CD4-positive, alpha-beta memory T cell (primary cell): ENCODE measurements at regions not wholly inside any gene's neighbourhood (a gene's known extent, or its start where the extent isn't known, plus 50 kb on each side); places are given as distances from the start of the nearest gene placed in this dataset.
A peak's percentile ranks its signal among the peaks of the same experiment; 100 is the strongest.

Experiments used
- CTCF ChIA-PET: fragments of 350-600 bp; sonication (Branson Sonifier 250); formaldehyde crosslinking; loops from one replicate; lab custom pipeline; 2021; ENCODE audit warnings: inconsistent platforms; ENCODE audit not compliant: partially characterized antibody; lab: Charles Lee
- POLR2A ChIA-PET: fragments of 350-600 bp; sonication (Branson Sonifier 250); formaldehyde crosslinking; loops from one replicate; lab custom pipeline; 2021; ENCODE audit not compliant: partially characterized antibody; lab: Charles Lee
- DNase-seq, 5 donors: peaks; one replicate each; pipeline versions ENCODE4 v3.0.0 to v3.0.0-alpha.2; 2020 to 2022; ENCODE audit warnings: mixed read lengths in 1 of 5
- H3K27ac ChIP-seq: one replicate; pipeline ENCODE4 v1.7.0; 2013; ENCODE audit warnings: low read depth, low read length
- H3K27me3 ChIP-seq: 2 replicates; pipeline ENCODE4 v1.7.0; 2013; ENCODE audit warnings: mild to moderate bottlenecking, low read length, moderate library complexity; ENCODE audit not compliant: insufficient read depth
- H3K36me3 ChIP-seq: 2 replicates; pipeline ENCODE4 v1.7.0; 2013; ENCODE audit warnings: mild to moderate bottlenecking, low read length, moderate library complexity; ENCODE audit not compliant: insufficient read depth
- H3K4me1 ChIP-seq: 2 replicates; pipeline ENCODE4 v1.7.0; 2013; ENCODE audit warnings: mild to moderate bottlenecking, low read length, moderate library complexity; ENCODE audit not compliant: insufficient read depth
- H3K4me3 ChIP-seq, 2 donors: one replicate each; pipeline ENCODE4 v1.7.0; 2013; ENCODE audit warnings: low read length in 2 of 2, mild to moderate bottlenecking in 1 of 2
- H3K9me3 ChIP-seq, 2 donors: one replicate each; pipeline ENCODE4 v1.7.0; 2013; ENCODE audit warnings: low read length in 2 of 2, control low read depth in 1 of 2; ENCODE audit not compliant: control insufficient read depth in 1 of 2
- H3K27ac Mint-ChIP-seq, 7 donors: one replicate each; pipeline ENCODE4 v1.8.0; 2020 to 2021; ENCODE audit warnings: mixed read lengths in 7 of 7, mild to moderate bottlenecking in 6 of 7, inconsistent platforms in 3 of 7, moderate library complexity in 3 of 7
- H3K27me3 Mint-ChIP-seq, 2 donors: one replicate each; pipeline ENCODE4 v1.8.0; 2020 to 2021; ENCODE audit warnings: mixed read lengths in 2 of 2
- H3K36me3 Mint-ChIP-seq, 2 donors: one replicate each; pipeline ENCODE4 v1.8.0; 2020 to 2021; ENCODE audit warnings: mixed read lengths in 2 of 2, inconsistent platforms in 1 of 2, mild to moderate bottlenecking in 1 of 2
- H3K4me1 Mint-ChIP-seq, 4 donors: one replicate each; pipeline ENCODE4 v1.8.0; 2020 to 2021; ENCODE audit warnings: mixed read lengths in 4 of 4, mild to moderate bottlenecking in 1 of 4
- H3K4me3 Mint-ChIP-seq, 8 donors: one replicate each; pipeline ENCODE4 v1.8.0; 2020 to 2021; ENCODE audit warnings: mixed read lengths in 8 of 8, mild to moderate bottlenecking in 7 of 8, moderate library complexity in 6 of 8, inconsistent platforms in 3 of 8
- H3K9me3 Mint-ChIP-seq, 8 donors: one replicate each; pipeline ENCODE4 v1.8.0; 2020 to 2021; ENCODE audit warnings: mixed read lengths in 8 of 8, mild to moderate bottlenecking in 5 of 8, inconsistent platforms in 3 of 8, moderate library complexity in 1 of 8
- intact Hi-C: fragments of 100-400 bp; cut with micrococcal nuclease; formaldehyde crosslinking; loops from one replicate; pipeline ENCODE4 v1.15.1; 2023

DNA sequence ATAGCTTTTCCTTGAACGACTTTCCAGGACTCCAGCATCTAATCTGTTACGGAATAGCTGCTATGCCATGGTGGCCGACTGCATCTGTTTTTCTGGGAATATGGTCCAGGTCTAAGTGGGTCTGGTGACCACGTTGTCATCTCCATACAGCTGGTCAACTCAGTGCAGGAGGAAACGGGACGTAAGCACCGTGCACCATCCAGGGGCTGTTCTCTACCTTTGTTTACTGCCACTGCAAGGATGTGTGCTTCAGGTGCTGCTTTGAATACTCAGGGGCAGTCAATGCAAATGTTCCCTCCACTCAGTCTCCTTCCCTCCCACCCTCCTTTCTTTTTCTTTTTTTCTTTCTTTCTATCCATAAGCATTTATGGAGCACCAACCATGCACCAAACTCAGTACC, 648.2 kb downstream of the VRK1 start:
- H3K27me3 Mint-ChIP-seq = no peaks in the 10 kb centered on the region
- Histone ChIP-seq H3K27ac (no peak overlapping the region), H3K9me3 (no peaks in the 10 kb centered on the region), H3K4me3 (no peak overlapping the region), H3K27me3 (no peaks in the 10 kb centered on the region), H3K4me1 (peaks cover 5% of the 10 kb centered on the region), H3K36me3 (no peaks in the 10 kb centered on the region)
- no peaks in the 10 kb centered on the region for H3K9me3 Mint-ChIP-seq
- DNase-seq = no peak
- no peaks in the 10 kb centered on the region for H3K36me3 Mint-ChIP-seq
- H3K4me1 Mint-ChIP-seq = peaks cover 6 to 16% (median 13%) of the 10 kb centered on the region in 4 donors
- no peak overlapping the region for H3K27ac Mint-ChIP-seq
- ChIA-PET POLR2A (no interaction called here), CTCF (no interaction called here)
- no peak overlapping the region for H3K4me3 Mint-ChIP-seq
- intact Hi-C loops = no loop called here

DNA sequence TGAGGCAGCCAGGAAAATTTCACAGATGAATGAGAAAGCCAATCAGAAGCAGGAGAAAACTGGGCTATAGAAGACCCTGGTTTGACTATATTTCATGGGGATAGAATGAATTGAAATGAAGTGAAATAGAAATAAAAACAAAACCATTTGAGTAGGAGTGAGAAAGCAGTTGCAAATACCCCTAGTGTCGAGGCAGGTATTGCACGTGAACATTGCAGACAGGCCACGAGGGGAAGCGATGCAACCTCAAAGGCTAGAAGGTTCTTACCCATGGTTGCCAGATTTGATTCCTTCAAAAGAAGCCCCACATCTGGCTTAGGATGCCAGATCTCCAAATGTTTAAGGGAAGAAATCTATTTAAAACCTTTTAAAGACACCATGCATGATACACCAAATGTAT, 648.9 kb downstream of the VRK1 start:
- no peaks in the 10 kb centered on the region for H3K27me3 Mint-ChIP-seq
- peaks cover 6 to 16% (median 13%) of the 10 kb centered on the region in 4 donors for H3K4me1 Mint-ChIP-seq
- no peaks in the 10 kb centered on the region for H3K36me3 Mint-ChIP-seq
- H3K36me3 ChIP-seq = no peaks in the 10 kb centered on the region
- no peak for DNase-seq
- ChIA-PET CTCF (no interaction called here), POLR2A (interaction anchor here (1.5 kb wide), 1 partner anchor 10 kb away, joined by 4 read pairs; no protein-coding TSS in a partner anchor)
- H3K4me3 ChIP-seq = no peak overlapping the region
- intact Hi-C loops = no loop called here
- H3K27me3 ChIP-seq = no peaks in the 10 kb centered on the region
- H3K27ac ChIP-seq = no peak overlapping the region
- no peak overlapping the region for H3K4me3 Mint-ChIP-seq
- no peak overlapping the region for H3K27ac Mint-ChIP-seq
- H3K9me3 Mint-ChIP-seq = no peaks in the 10 kb centered on the region
- H3K9me3 ChIP-seq = no peaks in the 10 kb centered on the region
- peaks cover 5% of the 10 kb centered on the region for H3K4me1 ChIP-seq

DNA sequence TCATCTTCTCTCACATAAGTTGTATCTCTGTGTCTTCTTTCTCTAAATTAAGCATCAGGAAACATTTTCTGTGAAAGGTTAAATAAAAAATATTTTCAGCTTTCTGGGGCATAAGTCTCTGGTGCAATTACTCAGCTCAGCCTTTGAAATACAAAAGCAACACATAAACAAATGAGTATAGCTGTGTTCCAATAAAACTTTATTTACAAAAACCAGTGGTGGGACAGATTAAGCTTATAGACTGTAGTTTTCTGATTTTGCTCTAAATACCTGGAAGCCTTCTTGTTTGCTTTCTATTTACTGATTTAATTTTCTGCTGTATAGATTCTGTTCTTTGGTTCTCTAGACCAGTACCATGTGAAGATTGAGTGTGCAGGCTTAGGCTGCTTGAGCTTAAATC, 655.1 kb downstream of the VRK1 start:
- H3K27ac Mint-ChIP-seq = peak overlapping the region in 1 of 7 donors; percentile 14
- intact Hi-C loops = loop anchor here (10.0 kb wide), 1 partner anchor 252 kb away; no protein-coding TSS in a partner anchor

DNA sequence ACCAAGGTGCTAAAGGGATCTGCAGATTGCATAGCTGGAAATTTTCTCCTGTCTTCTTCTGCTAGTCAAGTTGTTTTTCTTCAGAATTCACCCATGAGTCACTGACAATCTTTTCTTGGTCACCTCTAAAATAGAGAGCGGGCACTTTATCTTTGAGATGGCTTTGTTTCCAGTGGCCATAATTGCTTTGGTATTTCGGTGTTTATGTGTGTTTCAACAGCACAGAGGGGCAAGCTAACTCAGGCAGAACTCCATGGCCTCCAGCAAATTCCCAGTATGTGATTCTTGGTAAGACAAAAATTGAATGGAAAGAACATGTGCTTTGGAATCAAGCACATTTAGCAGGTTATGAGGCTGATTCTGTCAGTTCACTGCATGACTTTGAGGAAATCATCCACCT, 656.8 kb downstream of the VRK1 start:
- no peaks in the 10 kb centered on the region for H3K27me3 ChIP-seq
- no peak overlapping the region for H3K27ac ChIP-seq
- POLR2A ChIA-PET = no interaction called here
- Mint-ChIP-seq H3K27me3 (no peaks in the 10 kb centered on the region), H3K9me3 (peaks cover 0 to 2% (median 0%) of the 10 kb centered on the region in 8 donors), H3K4me3 (no peak overlapping the region), H3K36me3 (peaks cover 0 to 4% of the 10 kb centered on the region in 2 donors), H3K4me1 (peaks cover 16 to 43% (median 32%) of the 10 kb centered on the region in 4 donors), H3K27ac (peak overlapping the region in 1 of 7 donors; percentile 10)
- no peaks in the 10 kb centered on the region for H3K9me3 ChIP-seq
- H3K36me3 ChIP-seq = no peaks in the 10 kb centered on the region
- peaks cover 28% of the 10 kb centered on the region for H3K4me1 ChIP-seq
- no peak for DNase-seq
- CTCF ChIA-PET = no interaction called here
- no peak overlapping the region for H3K4me3 ChIP-seq
- intact Hi-C loops = loop anchor here (10.0 kb wide), 1 partner anchor 251 kb away; no protein-coding TSS in a partner anchor

More for the DNA sequence above, 655.1 kb downstream of the VRK1 start:
- no peaks in the 10 kb centered on the region for H3K36me3 ChIP-seq
- H3K9me3 Mint-ChIP-seq = peaks cover 0 to 2% (median 0%) of the 10 kb centered on the region in 8 donors
- no peak overlapping the region for H3K27ac ChIP-seq
- peaks cover 16% of the 10 kb centered on the region for H3K4me1 ChIP-seq
- H3K27me3 Mint-ChIP-seq = no peaks in the 10 kb centered on the region
- POLR2A ChIA-PET = interaction anchor here (1.8 kb wide), 1 partner anchor 10 kb away, joined by 5 read pairs; no protein-coding TSS in a partner anchor
- no peak for DNase-seq
- CTCF ChIA-PET = interaction anchor here (0.9 to 2.0 kb wide), 4 partner anchors 8 to 233 kb away, joined by 3 to 6 read pairs (median 4); no protein-coding TSS in a partner anchor
- no peaks in the 10 kb centered on the region for H3K9me3 ChIP-seq
- no peaks in the 10 kb centered on the region for H3K36me3 Mint-ChIP-seq
- H3K4me1 Mint-ChIP-seq = peaks cover 7 to 26% (median 18%) of the 10 kb centered on the region in 4 donors
- H3K27me3 ChIP-seq = no peaks in the 10 kb centered on the region
- no peak overlapping the region for H3K4me3 Mint-ChIP-seq
- no peak overlapping the region for H3K4me3 ChIP-seq

DNA sequence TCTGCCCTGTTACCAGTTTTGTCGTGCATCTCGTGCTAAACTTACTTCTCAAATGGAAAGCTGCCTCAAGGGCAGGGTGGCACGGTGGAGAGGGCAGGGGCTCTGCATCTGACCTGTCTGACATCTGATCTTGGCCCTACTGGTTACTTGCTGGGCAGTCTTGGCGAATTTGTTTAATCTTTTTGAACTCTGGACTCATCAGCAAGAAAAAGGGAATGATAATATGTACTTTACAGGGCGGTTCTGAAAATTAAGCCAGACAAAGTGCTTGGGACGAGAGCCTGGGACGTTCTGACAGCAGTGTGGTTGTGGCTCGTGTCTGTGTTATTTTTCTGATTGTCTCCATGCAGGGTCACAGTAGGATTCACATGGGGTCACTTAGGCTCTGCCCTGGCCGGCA, 659.3 kb downstream of the VRK1 start:
- intact Hi-C loops = loop anchor here (5.0 to 10.0 kb wide), 2 partner anchors 44 to 248 kb away; no protein-coding TSS in a partner anchor
- H3K27ac ChIP-seq = no peak overlapping the region
- Mint-ChIP-seq H3K4me3 (peak overlapping the region in 1 of 8 donors; percentile 96), H3K36me3 (peaks cover 7 to 15% of the 10 kb centered on the region in 2 donors), H3K27ac (peak overlapping the region; percentile 78 to 98 (median 96)), H3K4me1 (peaks cover 24 to 64% (median 44%) of the 10 kb centered on the region in 4 donors), H3K9me3 (peaks cover 0 to 4% (median 0%) of the 10 kb centered on the region in 8 donors), H3K27me3 (no peaks in the 10 kb centered on the region)
- H3K27me3 ChIP-seq = no peaks in the 10 kb centered on the region
- no peaks in the 10 kb centered on the region for H3K36me3 ChIP-seq
- DNase-seq = no peak
- CTCF ChIA-PET = interaction anchor here (1.9 to 2.0 kb wide), 2 partner anchors 78 to 522 kb away, joined by 5 read pairs; no protein-coding TSS in a partner anchor
- H3K4me1 ChIP-seq = peaks cover 45% of the 10 kb centered on the region
- H3K9me3 ChIP-seq = no peaks in the 10 kb centered on the region
- POLR2A ChIA-PET = interaction anchor here (0.5 to 5.2 kb wide), 9 partner anchors 10 to 1816 kb away, joined by 3 to 53 read pairs (median 3); partner anchors contain the start of gene BCL11B
- H3K4me3 ChIP-seq = no peak overlapping the region

DNA sequence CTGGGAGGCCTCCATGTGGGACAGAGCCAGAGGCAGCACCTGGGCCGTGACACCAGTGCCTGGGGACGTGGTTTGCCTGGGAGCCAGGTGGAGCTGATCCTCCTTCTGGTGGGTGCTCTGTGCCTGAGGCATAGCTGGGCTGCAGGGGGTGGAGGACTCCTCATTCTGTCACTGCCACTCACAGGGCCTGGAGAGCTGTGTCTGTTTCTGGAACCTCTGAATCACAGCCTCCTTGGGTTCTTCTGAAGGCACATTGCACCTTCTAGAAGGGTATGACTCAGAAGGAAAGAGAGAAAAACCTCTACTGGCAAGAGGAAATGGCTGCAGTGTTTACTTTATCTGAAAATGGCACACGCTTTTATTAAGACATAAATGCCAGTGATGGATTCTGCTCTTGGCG, 659.8 kb downstream of the VRK1 start:
- no peaks in the 10 kb centered on the region for H3K27me3 Mint-ChIP-seq
- POLR2A ChIA-PET = interaction anchor here (1.1 to 5.2 kb wide), 9 partner anchors 10 to 1815 kb away, joined by 3 to 53 read pairs (median 4); partner anchors contain the start of gene BCL11B
- Histone ChIP-seq H3K36me3 (peaks cover 1% of the 10 kb centered on the region), H3K9me3 (peaks cover 0 to under 1% of the 10 kb centered on the region in 2 donors), H3K27me3 (no peaks in the 10 kb centered on the region), H3K27ac (no peak overlapping the region), H3K4me3 (no peak overlapping the region), H3K4me1 (peaks cover 45% of the 10 kb centered on the region)
- peaks cover 12 to 20% of the 10 kb centered on the region in 2 donors for H3K36me3 Mint-ChIP-seq
- intact Hi-C loops = loop anchor here (5.0 to 10.0 kb wide), 2 partner anchors 45 to 248 kb away; no protein-coding TSS in a partner anchor
- peak overlapping the region; percentile 91 to 99 (median 97) for H3K27ac Mint-ChIP-seq
- DNase-seq = peak in 2 of 5 donors; percentile 3 to 72
- H3K4me1 Mint-ChIP-seq = peaks cover 24 to 68% (median 46%) of the 10 kb centered on the region in 4 donors
- H3K4me3 Mint-ChIP-seq = peak overlapping the region in 4 of 8 donors; percentile 53 to 96 (median 64)
- CTCF ChIA-PET = interaction anchor here (0.7 to 2.0 kb wide), 3 partner anchors 78 to 521 kb away, joined by 4 to 5 read pairs (median 5); no protein-coding TSS in a partner anchor
- peaks cover 0 to 9% (median 3%) of the 10 kb centered on the region in 8 donors for H3K9me3 Mint-ChIP-seq

DNA sequence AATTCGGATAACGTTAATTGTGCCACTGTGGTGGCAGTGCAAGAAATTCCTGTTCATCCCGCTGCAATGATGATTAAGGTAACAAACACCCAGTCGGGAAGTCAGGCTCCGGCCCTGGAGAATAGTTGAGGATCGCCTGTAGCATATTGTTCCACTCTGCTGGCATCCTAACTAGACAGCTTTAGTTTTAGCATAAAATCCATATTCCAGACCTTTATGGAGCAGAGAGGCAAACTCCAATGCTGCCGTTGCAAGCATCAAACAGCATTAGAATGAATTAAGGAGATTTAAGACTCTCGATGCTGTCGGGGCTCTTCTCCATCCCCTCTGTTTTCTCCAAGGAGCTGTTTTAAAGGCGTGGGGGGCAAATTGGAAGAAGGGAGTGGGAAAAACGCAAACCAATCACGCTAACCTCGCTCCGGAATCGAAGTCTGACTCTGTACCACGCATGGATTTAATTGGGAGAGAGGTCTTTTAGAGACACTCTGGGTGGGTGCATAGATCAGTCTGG, 660.4 kb downstream of the VRK1 start:
- H3K4me3 ChIP-seq = no peak overlapping the region
- H3K36me3 ChIP-seq = peaks cover 4% of the 10 kb centered on the region
- peaks cover 45% of the 10 kb centered on the region for H3K4me1 ChIP-seq
- peaks cover 0 to 10% (median 7%) of the 10 kb centered on the region in 8 donors for H3K9me3 Mint-ChIP-seq
- H3K4me1 Mint-ChIP-seq = peaks cover 26 to 68% (median 48%) of the 10 kb centered on the region in 4 donors
- H3K4me3 Mint-ChIP-seq = peak overlapping the region; percentile 68 to 97 (median 94)
- H3K9me3 ChIP-seq = peaks cover 0 to 6% of the 10 kb centered on the region in 2 donors
- no peak for DNase-seq
- peaks cover 19 to 27% of the 10 kb centered on the region in 2 donors for H3K36me3 Mint-ChIP-seq
- H3K27me3 ChIP-seq = no peaks in the 10 kb centered on the region
- no peaks in the 10 kb centered on the region for H3K27me3 Mint-ChIP-seq
- intact Hi-C loops = loop anchor here (2.0 to 10.0 kb wide), 3 partner anchors 45 to 1817 kb away; no protein-coding TSS in a partner anchor
- ChIA-PET CTCF (interaction anchor here (0.7 to 2.0 kb wide), 4 partner anchors 14 to 521 kb away, joined by 3 to 5 read pairs (median 4); no protein-coding TSS in a partner anchor), POLR2A (interaction anchor here (1.0 to 5.2 kb wide), 14 partner anchors 11 to 520 kb away, joined by 3 to 53 read pairs (median 5); no protein-coding TSS in a partner anchor)
- H3K27ac ChIP-seq = peak overlapping the region; percentile 70
- peak overlapping the region; percentile 91 to 99 (median 97) for H3K27ac Mint-ChIP-seq
